ENCODE measurements at regions not wholly inside any gene's neighbourhood (a gene's known extent, or its start where the extent isn't known, plus 50 kb on each side); places are given as distances from the start of the nearest gene placed in this dataset.

- TF ChIP-seq CTCF (IDR thresholded peaks at IDR 0.05; ENCODE audit: insufficient read depth, low read length), result no peak
- TF ChIP-seq GABPA (IDR thresholded peaks at IDR 0.05; ENCODE audit: low read depth), result no peak
- TF ChIP-seq REST (IDR thresholded peaks at IDR 0.05; ENCODE audit: insufficient replicate concordance, low read depth), result no peak
- TF ChIP-seq POLR2AphosphoS5 (IDR thresholded peaks at IDR 0.05; ENCODE audit: low read depth), result no peak
These were observed 754.4 kb upstream of the GOLIM4 start for GRCh38 chr3:168850109-168850508.

All from HL-60 (cell line).